IMR-90 (cell line): ENCODE measurements at regions not wholly inside any gene's neighbourhood (a gene's known extent, or its start where the extent isn't known, plus 50 kb on each side); places are given as distances from the start of the nearest gene placed in this dataset.

ENCODE experiments used
- ATAC-seq: fragments of 200-7000 bp; cut with Tn5 transposase; 2 replicates; pipeline ENCODE4 v1.9.1; 2020; ENCODE audit warnings: low read depth, mild to moderate bottlenecking, moderate library complexity
- BruUV-seq: library from RNA; stranded (reverse); fragments of 400-500 nt; replicated peaks from 2 replicates; lab custom pipeline; 2021; lab: Mats Ljungman, UMichigan
- CTCF ChIA-PET: fragments of 300-600 bp; formaldehyde crosslinking; extraction: SDS; loops from one replicate; lab custom pipeline; 2021; ENCODE audit warnings: antibody characterized with exemption; lab: Yijun Ruan, JAX
- POLR2A ChIA-PET: fragments of 300-600 bp; sonication (Branson Sonifier 250); formaldehyde crosslinking; loops from one replicate; lab custom pipeline; 2022; ENCODE audit warnings: antibody characterized with exemption; ENCODE audit not compliant: unreplicated experiment; lab: Charles Lee
- DNase-seq: peaks from one replicate; pipeline ENCODE4 v3.0.0; 2013
- H2AFZ ChIP-seq: replicated peaks from 2 replicates; pipeline ENCODE3; 2013; ENCODE audit warnings: low read length, mild to moderate bottlenecking; ENCODE audit not compliant: poor library complexity
- H2AK5ac ChIP-seq: 2 replicates; pipeline ENCODE4 v1.6.1; 2013; ENCODE audit warnings: low read depth, low read length, inconsistent platforms
- H2AK9ac ChIP-seq: replicated peaks from 2 replicates; pipeline ENCODE3; 2013; ENCODE audit warnings: mild to moderate bottlenecking, low read depth, low read length, moderate library complexity; ENCODE audit not compliant: poor library complexity
- H2BK120ac ChIP-seq: 2 replicates; pipeline ENCODE4 v1.6.1; 2013; ENCODE audit warnings: low read depth, low read length, inconsistent platforms
- H2BK15ac ChIP-seq: 3 replicates; pipeline ENCODE4 v1.6.1; 2013; ENCODE audit warnings: low read depth, low read length, inconsistent platforms
- H2BK20ac ChIP-seq: 2 replicates; pipeline ENCODE4 v1.6.1; 2013; ENCODE audit warnings: low read depth, mild to moderate bottlenecking, inconsistent platforms, low read length, moderate library complexity
- H2BK5ac ChIP-seq: 2 replicates; pipeline ENCODE4 v1.6.1; 2013; ENCODE audit warnings: mild to moderate bottlenecking, low read depth, low read length, inconsistent platforms; ENCODE audit not compliant: poor library complexity, severe bottlenecking
- H3K14ac ChIP-seq: replicated peaks from 2 replicates; pipeline ENCODE4 v1.6.1; 2013; ENCODE audit warnings: low read depth, low read length, inconsistent platforms
- H3K18ac ChIP-seq: 2 replicates; pipeline ENCODE4 v1.6.1; 2013; ENCODE audit warnings: low read depth, low read length, control low read depth
- H3K23ac ChIP-seq: 2 replicates; pipeline ENCODE4 v1.6.1; 2013; ENCODE audit warnings: low read depth, low read length, inconsistent platforms
- H3K27ac ChIP-seq: 2 replicates; pipeline ENCODE4 v1.5.1; 2013; ENCODE audit warnings: mild to moderate bottlenecking, control low read depth, low read length; ENCODE audit not compliant: insufficient read depth
- H3K27me3 ChIP-seq: 2 replicates; pipeline ENCODE4 v1.6.1; 2013; ENCODE audit warnings: low read length; ENCODE audit not compliant: control insufficient read depth, insufficient read depth
- H3K36me3 ChIP-seq: 2 replicates; pipeline ENCODE4 v1.6.1; 2013; ENCODE audit warnings: low read length, mixed read lengths; ENCODE audit not compliant: control insufficient read depth, insufficient read depth
- H3K4ac ChIP-seq: 2 replicates; pipeline ENCODE4 v1.6.1; 2013; ENCODE audit warnings: low read depth, low read length, inconsistent platforms
- H3K4me1 ChIP-seq: 2 replicates; pipeline ENCODE4 v1.6.1; 2013; ENCODE audit warnings: low read length, mixed read lengths; ENCODE audit not compliant: control insufficient read depth, insufficient read depth
- H3K4me2 ChIP-seq: 2 replicates; pipeline ENCODE4 v1.6.1; 2013; ENCODE audit warnings: low read depth, mild to moderate bottlenecking, control low read depth, low read length, moderate library complexity
- H3K4me3 ChIP-seq: 2 replicates; pipeline ENCODE4 v1.5.1; 2013; ENCODE audit warnings: low read depth, mild to moderate bottlenecking, control low read depth, low read length, moderate library complexity; ENCODE audit not compliant: insufficient read depth
- H3K56ac ChIP-seq: 2 replicates; pipeline ENCODE4 v1.6.1; 2013; ENCODE audit warnings: low read length, inconsistent platforms; ENCODE audit not compliant: insufficient read depth; ENCODE audit errors: extremely low read depth
- H3K79me1 ChIP-seq, 2 experiments: 2 replicates each; pipeline ENCODE4 v1.6.1; 2013; ENCODE audit warnings: low read length in 2 of 2, inconsistent platforms in 1 of 2, low read depth in 1 of 2
- H3K9ac ChIP-seq: 2 replicates; pipeline ENCODE4 v1.6.1; 2013; ENCODE audit warnings: low read depth, low read length, control low read depth
- H3K9me1 ChIP-seq: 2 replicates; pipeline ENCODE4 v1.6.1; 2013; ENCODE audit warnings: low read length, inconsistent platforms; ENCODE audit not compliant: insufficient read depth
- H3K9me3 ChIP-seq: 2 replicates; pipeline ENCODE4 v1.6.1; 2013; ENCODE audit warnings: low read length; ENCODE audit not compliant: control insufficient read depth, insufficient read depth
- H4K20me1 ChIP-seq: 2 replicates; pipeline ENCODE4 v1.6.1; 2013; ENCODE audit warnings: low read length, inconsistent platforms; ENCODE audit not compliant: insufficient read depth
- H4K5ac ChIP-seq: 2 replicates; pipeline ENCODE4 v1.6.1; 2013; ENCODE audit warnings: mild to moderate bottlenecking, low read depth, low read length, control low read depth
- H4K8ac ChIP-seq, 2 experiments: 2 replicates each; pipeline ENCODE4 v1.6.1; 2013; ENCODE audit warnings: low read depth in 2 of 2, low read length in 2 of 2, control low read depth in 1 of 2, inconsistent platforms in 1 of 2
- H4K91ac ChIP-seq: 2 replicates; pipeline ENCODE4 v1.6.1; 2013; ENCODE audit warnings: low read depth, low read length, inconsistent platforms; ENCODE audit not compliant: insufficient read depth
- CEBPB ChIP-seq: IDR thresholded peaks from 2 replicates; pipeline ENCODE4 v1.6.1; 2012; ENCODE audit warnings: low read depth, low read length, improper control_type of control experiment
- CTCF ChIP-seq: conservative IDR thresholded peaks from 2 replicates; pipeline ENCODE4 v1.5.1; 2012; ENCODE audit warnings: mild to moderate bottlenecking, low read depth, low read length, improper control_type of control experiment
- POLR2A ChIP-seq: IDR thresholded peaks from 2 replicates; pipeline ENCODE4 v1.6.1; 2012; ENCODE audit warnings: mild to moderate bottlenecking, low read depth, low read length
- RFX5 ChIP-seq: IDR thresholded peaks from 2 replicates; pipeline ENCODE4 v1.8.0; 2012; ENCODE audit warnings: low read depth, mild to moderate bottlenecking, low read length, moderate library complexity
- SMC3 ChIP-seq: fragments of 150-350 bp; IDR thresholded peaks from 2 replicates; pipeline ENCODE4 v1.6.1; 2016; ENCODE audit warnings: low read depth, mild to moderate bottlenecking, antibody characterized with exemption, low read length, moderate library complexity
- USF2 ChIP-seq: fragments of 150-350 bp; IDR thresholded peaks from 2 replicates; pipeline ENCODE4 v1.6.1; 2017; ENCODE audit warnings: mild to moderate bottlenecking, antibody characterized with exemption, low read length, low read depth
- WGBS, 2 experiments: methylation state at CpG; one replicate each; pipeline versions ENCODE4 v1.1.5 to v1.1.7; 2013; ENCODE audit warnings: missing lambda C conversion rate in 2 of 2; ENCODE audit not compliant: insufficient read length in 1 of 2; ENCODE audit errors: extremely low coverage in 2 of 2; 5-methylcytosine and 5-hydroxymethylcytosine counted together
- dilution Hi-C: fragments of 300-500 bp; cut with HindIII; formaldehyde crosslinking; loops from one replicate; pipeline ENCODE4 v1.14.3; 2018; ENCODE audit warnings: low sequenced_read_pairs; ENCODE audit not compliant: unreplicated experiment
- in situ Hi-C: fragments of 300-500 bp; cut with MboI; formaldehyde crosslinking; loops from 3 replicates; pipeline ENCODE4 v1.14.3; 2019; ENCODE audit warnings: low sequenced_read_pairs, inconsistent platforms, mixed read lengths
- intact Hi-C: fragments of 100-400 bp; cut with micrococcal nuclease; formaldehyde crosslinking; loops from 2 replicates; pipeline ENCODE4 v1.10.0; 2022

GRCh38 chr6:138005846-138006245, 101.4 kb downstream of the PERP start:
- WGBS, 2 experiments, result no CpG with 5 or more reads among the region's 5 CpGs
- no peak overlapping the region for H3K18ac ChIP-seq
- no peak overlapping the region for H4K91ac ChIP-seq
- no peak overlapping the region for H4K5ac ChIP-seq
- TF ChIP-seq CTCF (no peak), SMC3 (no peak), POLR2A (no peak), USF2 (no peak), RFX5 (no peak), CEBPB (no peak)
- H3K9me1 ChIP-seq, result no peaks in the 10 kb centered on the region
- POLR2A ChIA-PET, result no interaction called here
- no peak overlapping the region for H3K4ac ChIP-seq
- H3K4me1 ChIP-seq, result no peaks in the 10 kb centered on the region
- H2BK5ac ChIP-seq, result no peak overlapping the region
- no peaks in the 10 kb centered on the region for H3K36me3 ChIP-seq
- in situ Hi-C loops, result no loop called here
- no peak overlapping the region for H2AK5ac ChIP-seq
- H3K9ac ChIP-seq, result no peak overlapping the region
- H2BK20ac ChIP-seq, result no peak overlapping the region
- no peak overlapping the region for H3K56ac ChIP-seq
- H4K8ac ChIP-seq, result no peak overlapping the region
- peaks cover 4% of the 10 kb centered on the region; the same call in 1 of the 2 replicates for H3K27me3 ChIP-seq
- H2BK15ac ChIP-seq, result no peak overlapping the region
- H3K27ac ChIP-seq, result no peak overlapping the region
- no peak overlapping the region for H2AFZ ChIP-seq
- no peak overlapping the region for H2BK120ac ChIP-seq
- dilution Hi-C loops, result no loop called here
- BruUV-seq, result no TSS peak
- H3K4me2 ChIP-seq, result no peak overlapping the region
- intact Hi-C loops, result loop anchor here (10.0 kb wide), 1 partner anchor 499 kb away; no protein-coding TSS in a partner anchor
- H3K14ac ChIP-seq, result no peak overlapping the region
- ATAC-seq, result no peak
- H3K79me1 ChIP-seq, result no peaks in the 10 kb centered on the region
- H3K9me3 ChIP-seq, result no peaks in the 10 kb centered on the region
- no peak overlapping the region for H3K23ac ChIP-seq
- no peak for DNase-seq
- no peaks in the 10 kb centered on the region for H4K20me1 ChIP-seq
- H3K4me3 ChIP-seq, result no peak overlapping the region
- H2AK9ac ChIP-seq, result no peak overlapping the region
- CTCF ChIA-PET, result interaction anchor here (0.7 to 2.6 kb wide), 3 partner anchors 10 to 103 kb away, joined by 3 to 10 read pairs (median 3); no protein-coding TSS in a partner anchor
